ENCODE measurements at regions not wholly inside any gene's neighbourhood (a gene's known extent, or its start where the extent isn't known, plus 50 kb on each side); places are given as distances from the start of the nearest gene placed in this dataset.

DNA sequence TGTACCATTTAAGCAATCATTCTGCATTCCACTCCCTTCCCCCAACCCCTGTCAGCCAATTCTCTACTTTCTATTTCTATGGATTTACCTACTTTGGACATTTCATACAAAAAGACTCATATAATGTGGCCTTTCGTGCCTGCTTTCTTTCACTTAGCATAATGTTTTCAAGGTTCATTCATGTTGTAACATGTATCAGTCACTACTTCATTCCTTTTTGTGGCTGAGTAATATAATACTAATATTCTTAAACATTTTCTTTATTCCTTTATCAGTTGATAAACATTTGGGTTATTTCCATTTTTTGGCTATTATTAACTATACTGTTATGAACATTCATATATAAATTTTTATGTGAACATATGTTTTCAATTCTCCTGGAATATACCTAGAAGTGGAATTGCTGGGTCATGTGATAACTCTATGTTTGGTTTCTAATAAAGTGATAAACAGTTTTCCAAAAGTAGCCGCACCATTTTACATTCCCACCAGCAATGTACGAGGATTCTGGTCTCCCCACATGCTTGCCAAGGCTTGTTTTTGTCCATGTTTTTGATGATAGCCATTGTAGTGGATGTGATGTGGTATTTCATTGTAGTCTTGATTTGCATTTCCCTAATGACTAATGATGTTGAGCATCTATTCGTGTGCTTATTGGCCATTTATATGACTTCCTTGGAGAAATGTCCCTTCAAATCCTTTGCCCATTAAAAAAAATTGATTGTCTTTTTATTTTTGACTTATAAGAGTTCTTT is 61.9 kb upstream of the GNG12 start:
- no peak for TF ChIP-seq CTCF (conservative IDR thresholded peaks at IDR 0.05; ENCODE audit: low read depth, low read length)
- H3K4me3 ChIP-seq (ENCODE audit: low read length), result no peak overlapping the region
- no peak for DNase-seq (ENCODE audit: low read depth)

- no peak overlapping the region for H3K4me3 ChIP-seq (ENCODE audit: low read length)
- TF ChIP-seq CTCF (conservative IDR thresholded peaks at IDR 0.05; ENCODE audit: low read depth, low read length), result no peak
These were observed 59.8 kb upstream of the GNG12 start for GRCh38 chr1:67893126-67893495.

DNA sequence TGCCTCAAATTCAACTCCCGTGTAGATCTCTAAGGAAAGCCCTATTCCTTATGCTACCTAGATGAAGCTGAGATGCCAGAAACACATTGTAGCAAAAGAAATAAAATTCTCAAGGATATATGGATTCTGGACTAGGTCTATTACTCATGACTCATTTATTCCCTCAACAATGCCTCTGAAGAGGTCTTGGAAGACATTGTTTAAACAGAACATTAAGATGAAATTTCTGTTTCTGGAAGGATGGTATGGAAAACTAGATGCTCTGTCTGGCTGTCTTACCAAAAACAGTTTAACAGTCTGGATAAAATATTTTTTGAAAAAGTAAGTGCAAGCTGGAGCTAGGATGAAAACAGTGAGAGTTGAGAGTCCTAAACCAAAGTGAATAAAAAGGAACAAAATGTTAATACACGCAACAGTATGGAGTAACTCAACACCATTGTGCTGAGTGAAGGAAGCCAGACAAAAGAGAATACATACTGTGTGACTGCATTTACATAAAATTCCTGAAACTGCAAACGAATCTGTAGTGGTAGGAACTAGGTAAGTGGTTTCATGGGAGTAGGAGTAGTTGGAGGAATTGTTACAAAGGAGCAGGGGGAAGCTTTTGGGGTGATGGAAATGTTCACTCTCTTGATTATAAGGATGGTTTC is 59.3 kb upstream of the GNG12 start:
- TF ChIP-seq CTCF (conservative IDR thresholded peaks at IDR 0.05; ENCODE audit: low read depth, low read length), result no peak
- no peak overlapping the region for H3K4me3 ChIP-seq (ENCODE audit: low read length)
- no peak for DNase-seq (ENCODE audit: low read depth)

More at GRCh38 chr1:67893126-67893495, 59.8 kb upstream of the GNG12 start:
- DNase-seq (ENCODE audit: low read depth), result no peak

GRCh38 chr1:67890857-67891256 is 57.6 kb upstream of the GNG12 start:
- DNase-seq (ENCODE audit: low read depth), result no peak
- H3K4me3 ChIP-seq (ENCODE audit: low read length), result no peak overlapping the region
- no peak for TF ChIP-seq CTCF (conservative IDR thresholded peaks at IDR 0.05; ENCODE audit: low read depth, low read length)

- TF ChIP-seq CTCF (conservative IDR thresholded peaks at IDR 0.05; ENCODE audit: low read depth, low read length), result no peak
- peak; percentile 43 for DNase-seq (ENCODE audit: low read depth)
- H3K4me3 ChIP-seq (ENCODE audit: low read length), result no peak overlapping the region
These were observed 56.8 kb upstream of the GNG12 start for GRCh38 chr1:67889953-67890567.

DNA sequence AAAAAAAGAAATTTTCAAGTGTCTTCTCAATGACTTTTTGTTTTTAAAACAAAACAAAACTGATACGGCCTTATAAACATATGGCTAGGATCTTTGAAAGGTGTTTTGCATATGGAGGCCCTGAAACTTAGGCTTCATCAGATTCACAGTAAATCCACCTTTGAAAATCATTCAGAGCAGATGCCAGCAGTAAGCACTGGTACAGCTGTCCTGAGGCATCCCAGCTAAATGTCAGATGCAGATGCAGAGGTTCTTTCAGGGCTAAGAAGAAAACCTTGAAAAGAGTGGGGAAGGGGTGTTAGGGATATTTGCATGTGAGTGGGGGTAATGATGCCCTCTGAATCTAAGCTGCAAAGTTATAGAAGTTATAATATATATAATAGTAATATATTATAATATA is 56.2 kb upstream of the GNG12 start:
- no peak for DNase-seq (ENCODE audit: low read depth)
- no peak for TF ChIP-seq CTCF (conservative IDR thresholded peaks at IDR 0.05; ENCODE audit: low read depth, low read length)
- H3K4me3 ChIP-seq (ENCODE audit: low read length), result no peak overlapping the region

All from retinal pigment epithelial cell (primary cell).